Gastrocnemius medialis (tissue), 4 donors: ENCODE measurements at regions not wholly inside any gene's neighbourhood (a gene's known extent, or its start where the extent isn't known, plus 50 kb on each side); places are given as distances from the start of the nearest gene placed in this dataset.

Experiments
- ATAC-seq, 2 donors: fragments of 150-250 bp; one replicate each; pipeline ENCODE4 v1.9.1; 2016
- DNase-seq, 2 donors: peaks; one replicate each; pipeline ENCODE4 v3.0.0-alpha.2; 2019
- H3K27ac ChIP-seq, 4 donors: fragments of 200-600 bp; sonication (generic); 1 replicate in 1 of 4; 2 replicates in 3 of 4; pipeline ENCODE4 v1.5.1; 2016 to 2018; ENCODE audit warnings: mild to moderate bottlenecking in 2 of 4, moderate library complexity in 1 of 4
- H3K27me3 ChIP-seq, 3 donors: fragments of 200-600 bp; sonication (generic) in 2 of 3; 1 replicate in 1 of 3; 2 replicates in 2 of 3; pipeline versions ENCODE4 v1.5.1 to v1.6.0; 2016 to 2019; ENCODE audit warnings: mild to moderate bottlenecking in 1 of 3, moderate library complexity in 1 of 3
- H3K36me3 ChIP-seq, 2 donors: fragments of 200-600 bp; sonication (generic) in 1 of 2; one replicate each; pipeline ENCODE4 v1.5.1; 2017 to 2018
- H3K4me1 ChIP-seq, 2 donors: fragments of 200-600 bp; sonication (generic) in 1 of 2; one replicate each; pipeline ENCODE4 v1.5.1; 2016 to 2017; ENCODE audit warnings: mild to moderate bottlenecking in 2 of 2
- H3K4me3 ChIP-seq, 4 donors: fragments of 200-600 bp; sonication (generic) in 3 of 4; 1 replicate in 1 of 4; 2 replicates in 3 of 4; pipeline ENCODE4 v1.5.1; 2016 to 2019; ENCODE audit warnings: mild to moderate bottlenecking in 2 of 4
- H3K9me3 ChIP-seq, 3 donors: fragments of 200-600 bp; sonication (generic) in 2 of 3; 1 replicate in 1 of 3; 2 replicates in 2 of 3; pipeline ENCODE4 v1.5.1; 2016 to 2019
- CTCF ChIP-seq, 5 experiments: fragments of 450-650 bp in 3 of 5; fragments of 200-600 bp in 2 of 5; sonication (generic) in 2 of 5; IDR thresholded peaks in 4 of 5; conservative IDR thresholded peaks in 1 of 5; 1 replicate in 4 of 5; 2 replicates in 1 of 5; pipeline ENCODE4 v1.5.1; 2016 to 2019; ENCODE audit warnings: antibody characterized with exemption in 5 of 5, mild to moderate bottlenecking in 3 of 5, moderate library complexity in 3 of 5
- POLR2A ChIP-seq, 2 donors: fragments of 450-650 bp; IDR thresholded peaks; one replicate each; pipeline ENCODE4 v1.6.1; 2017; ENCODE audit warnings: antibody characterized with exemption in 2 of 2, mild to moderate bottlenecking in 2 of 2, moderate library complexity in 2 of 2
- in situ Hi-C, 4 donors: fragments of 200-750 bp; cut with MboI; loops; one replicate each; pipeline versions ENCODE4 v1.15.0 to v1.8.0; 2017; ENCODE audit warnings: low sequenced_read_pairs in 4 of 4
- intact Hi-C: fragments of 100-400 bp; cut with DNase I; formaldehyde crosslinking; loops from one replicate; pipeline ENCODE4 v1.15.1; 2023; ENCODE audit warnings: low total_unique reads

GRCh38 chr17:71885662-71886061 lies 235.2 kb upstream of the SOX9 start:
- intact Hi-C loops: loop anchor here (1.0 kb wide), 1 partner anchor 233 kb away; no protein-coding TSS in a partner anchor
- no peak overlapping the region for H3K27ac ChIP-seq
- H3K4me3 ChIP-seq: no peak overlapping the region
- no peaks in the 10 kb centered on the region for H3K27me3 ChIP-seq
- in situ Hi-C loops: no loop called here
- DNase-seq (no peak), ATAC-seq (peak in 1 of 2 donors; percentile 54)
- TF ChIP-seq CTCF (IDR thresholded peaks at IDR 0.05 in 4 of 5, conservative IDR thresholded peaks at IDR 0.05 in 1 of 5): peak in 1 of 5 experiments; percentile 23
- TF ChIP-seq POLR2A (IDR thresholded peaks at IDR 0.05): no peak
- no peaks in the 10 kb centered on the region for H3K4me1 ChIP-seq
- H3K36me3 ChIP-seq: no peaks in the 10 kb centered on the region
- H3K9me3 ChIP-seq: no peaks in the 10 kb centered on the region

- DNase-seq (no peak), ATAC-seq (no peak)
- in situ Hi-C loops (no loop called here), intact Hi-C loops (no loop called here)
- Histone ChIP-seq H3K27ac (no peak overlapping the region), H3K36me3 (no peaks in the 10 kb centered on the region), H3K4me3 (no peak overlapping the region), H3K4me1 (no peaks in the 10 kb centered on the region), H3K27me3 (no peaks in the 10 kb centered on the region), H3K9me3 (no peaks in the 10 kb centered on the region)
- TF ChIP-seq POLR2A (IDR thresholded peaks at IDR 0.05) (no peak), CTCF (IDR thresholded peaks at IDR 0.05 in 4 of 5, conservative IDR thresholded peaks at IDR 0.05 in 1 of 5) (no peak)
These were observed 221.5 kb upstream of the SOX9 start for GRCh38 chr17:71899317-71899716.

GRCh38 chr17:71900621-71901229 lies 220.1 kb upstream of the SOX9 start:
- no peak for ATAC-seq
- in situ Hi-C loops: no loop called here
- Histone ChIP-seq H3K36me3 (no peaks in the 10 kb centered on the region), H3K9me3 (no peaks in the 10 kb centered on the region), H3K4me3 (no peak overlapping the region), H3K27ac (no peak overlapping the region), H3K4me1 (no peaks in the 10 kb centered on the region), H3K27me3 (no peaks in the 10 kb centered on the region)
- intact Hi-C loops: loop anchor here (10.0 kb wide), 1 partner anchor 134 kb away; no protein-coding TSS in a partner anchor
- no peak for TF ChIP-seq POLR2A (IDR thresholded peaks at IDR 0.05)
- no peak for TF ChIP-seq CTCF (IDR thresholded peaks at IDR 0.05 in 4 of 5, conservative IDR thresholded peaks at IDR 0.05 in 1 of 5)
- DNase-seq: no peak

GRCh38 chr17:71902894-71903506 lies 217.8 kb upstream of the SOX9 start:
- no peaks in the 10 kb centered on the region for H3K27me3 ChIP-seq

More at GRCh38 chr17:71902894-71903506, 217.8 kb upstream of the SOX9 start:
- TF ChIP-seq CTCF (IDR thresholded peaks at IDR 0.05 in 4 of 5, conservative IDR thresholded peaks at IDR 0.05 in 1 of 5) (no peak), POLR2A (IDR thresholded peaks at IDR 0.05) (no peak)
- DNase-seq (no peak), ATAC-seq (no peak)
- in situ Hi-C loops (no loop called here), intact Hi-C loops (loop anchor here (10.0 kb wide), 1 partner anchor 132 kb away; no protein-coding TSS in a partner anchor)
- no peaks in the 10 kb centered on the region for H3K4me1 ChIP-seq
- no peaks in the 10 kb centered on the region for H3K36me3 ChIP-seq
- H3K4me3 ChIP-seq: no peak overlapping the region
- H3K9me3 ChIP-seq: no peaks in the 10 kb centered on the region
- H3K27ac ChIP-seq: no peak overlapping the region
